Occipital lobe (tissue), 1 donor: ENCODE measurements at regions not wholly inside any gene's neighbourhood (a gene's known extent, or its start where the extent isn't known, plus 50 kb on each side); places are given as distances from the start of the nearest gene placed in this dataset.
"Not testable (repeated sequence)": the region's sequence is repeated elsewhere in the genome, so short reads cannot be mapped to it uniquely, and the experiment has no call there.

Experiments
- DNase-seq: peaks from one replicate; lab custom pipeline; 2025; lab: John Stamatoyannopoulos, UW

DNA sequence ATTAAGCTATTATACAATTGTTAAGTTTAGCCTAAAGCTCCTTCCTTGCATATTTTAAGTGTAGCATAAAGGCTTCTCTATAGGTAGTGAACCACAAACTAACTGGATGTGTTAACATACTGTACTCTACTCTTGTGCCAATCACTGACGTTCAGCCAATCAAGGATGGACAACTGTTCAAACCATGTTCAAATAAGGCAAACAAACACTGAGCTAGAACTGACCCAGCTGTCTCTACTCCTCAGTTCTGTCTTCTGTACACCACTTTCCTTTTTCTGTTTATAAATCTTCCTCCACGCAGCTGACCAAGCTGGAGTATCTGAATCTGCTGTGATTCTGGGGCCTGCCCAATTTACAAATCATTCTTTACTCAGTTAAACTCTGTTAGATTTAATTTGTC, 188.7 kb upstream of the MBL2 start:
- no peak for DNase-seq

DNA sequence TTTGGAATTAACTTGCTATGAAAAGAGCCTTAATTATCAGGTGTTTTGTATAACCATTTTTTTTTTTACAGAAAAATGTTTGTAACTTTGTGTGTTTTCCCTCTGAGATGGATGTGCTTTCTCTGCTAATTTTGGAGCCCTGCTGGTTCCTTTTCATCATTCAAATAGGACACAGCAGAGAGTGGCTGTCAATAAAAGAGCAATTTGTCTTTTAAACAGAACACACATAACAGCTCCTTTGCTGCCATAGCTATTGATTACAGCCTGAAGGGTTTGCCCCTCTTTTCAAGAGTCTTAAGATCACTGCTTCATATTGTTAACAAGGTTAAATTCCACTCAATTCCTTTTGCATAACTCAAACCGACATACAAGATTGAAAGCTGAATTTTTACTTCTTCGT, 187.2 kb upstream of the MBL2 start:
- DNase-seq = no peak

DNA sequence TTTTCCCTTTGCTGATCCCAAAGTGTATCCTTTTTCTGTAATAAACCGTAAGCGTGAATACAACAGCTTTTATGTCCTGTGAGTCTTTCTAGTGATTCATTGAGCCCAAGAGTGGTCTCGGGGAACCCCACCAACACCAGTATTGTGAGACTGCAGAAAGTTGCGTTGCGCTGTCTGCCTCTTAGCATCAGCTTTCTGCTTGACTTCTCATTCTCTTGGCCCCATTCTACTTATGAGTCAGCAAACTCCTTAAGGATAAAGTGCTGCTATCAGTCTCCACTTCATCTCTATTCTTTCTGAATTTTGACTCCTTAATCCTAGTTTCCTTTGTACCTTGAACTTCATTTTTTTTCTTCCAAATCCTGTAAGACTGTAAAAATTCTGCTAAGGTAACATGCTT, 184.3 kb upstream of the MBL2 start:
- no peak for DNase-seq

DNA sequence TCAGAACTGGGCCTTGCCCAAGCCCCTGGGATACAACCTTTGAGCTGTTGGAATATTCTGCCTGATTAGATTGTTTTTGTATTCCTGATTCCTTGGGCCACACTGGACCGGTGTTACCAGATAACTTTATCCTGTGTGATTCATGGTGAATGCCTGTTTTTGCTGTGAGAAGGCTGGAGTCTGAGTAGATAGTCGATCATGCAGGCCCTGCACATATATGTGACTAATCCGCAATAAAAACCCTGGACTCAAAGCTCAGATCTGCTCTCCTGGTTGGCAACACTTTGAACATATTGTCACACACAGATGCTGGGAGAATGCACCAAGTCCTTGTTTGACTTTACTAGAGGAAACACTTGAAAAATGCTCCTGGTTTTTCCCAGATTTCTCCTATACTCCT, 183.9 kb upstream of the MBL2 start:
- no peak for DNase-seq

DNA sequence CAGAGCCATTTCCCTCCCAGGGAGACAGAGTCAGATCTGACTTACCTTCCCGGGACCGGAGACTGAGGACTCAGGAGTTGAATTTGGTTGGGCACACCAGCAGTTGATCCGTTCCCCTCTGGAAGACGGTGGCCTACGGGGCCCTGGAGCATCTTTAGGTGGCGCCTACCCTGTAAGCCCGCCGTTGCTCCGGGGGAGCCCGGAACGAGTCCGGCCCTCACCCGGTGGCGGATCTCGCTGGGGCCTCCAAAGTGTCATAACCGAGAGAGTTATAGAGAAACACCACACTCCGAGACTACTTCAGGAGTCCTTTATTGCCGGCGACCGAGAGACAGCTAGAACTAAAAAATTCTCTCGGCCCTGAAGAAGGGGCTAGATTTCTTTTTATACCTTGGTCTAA, 182.8 kb upstream of the MBL2 start:
- DNase-seq = no peak

DNA sequence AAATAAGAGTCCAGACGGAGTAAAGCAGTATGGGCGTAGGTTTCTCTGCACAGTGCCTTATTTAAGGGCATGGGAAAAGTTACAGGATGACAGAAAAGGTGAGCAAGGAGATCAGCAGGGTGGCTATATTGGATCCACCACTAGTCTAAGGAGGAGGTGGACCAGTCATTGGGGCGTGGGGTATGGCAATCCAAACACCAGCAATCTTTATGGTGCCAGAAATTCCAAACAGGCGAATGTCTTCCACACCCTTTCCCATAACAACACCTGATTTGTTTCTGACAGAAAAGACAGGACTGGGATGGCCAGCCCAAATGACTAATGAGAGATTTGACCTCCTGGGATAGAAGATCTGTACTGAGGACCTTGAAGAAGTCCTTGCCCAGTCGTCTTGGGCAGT, 181.8 kb upstream of the MBL2 start:
- no peak for DNase-seq

DNA sequence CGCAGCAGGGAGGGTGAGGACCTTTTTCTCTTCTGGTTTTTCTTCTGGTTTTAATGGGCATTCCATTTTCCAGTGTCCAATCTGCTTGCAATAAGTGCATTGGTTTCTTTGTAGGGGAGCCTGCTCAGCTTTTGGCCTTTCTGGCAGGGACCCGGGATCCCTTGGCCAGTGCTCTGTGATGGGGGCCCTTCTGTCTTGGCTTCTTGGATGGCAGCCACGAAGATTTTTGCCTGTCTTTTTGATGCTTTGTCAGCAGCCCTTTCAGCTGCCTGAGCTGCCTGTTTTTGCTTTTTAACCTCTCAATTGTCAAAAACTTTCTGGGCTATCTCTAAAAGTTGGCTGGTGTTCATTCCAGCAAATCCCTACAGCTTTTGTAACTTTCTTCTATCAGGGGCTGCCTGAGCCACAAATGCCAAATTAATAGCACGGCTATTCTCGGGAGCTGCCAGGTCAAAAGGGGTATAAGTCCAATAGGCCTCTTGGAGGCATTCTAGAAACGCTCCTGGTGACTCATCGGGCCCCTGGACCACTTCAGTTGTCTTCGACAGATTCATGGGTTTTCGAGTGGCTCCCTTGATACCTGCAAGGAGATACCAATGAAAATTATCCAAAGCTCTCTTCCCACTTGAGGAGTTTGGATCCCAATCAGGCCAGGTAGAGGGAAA, 179.9 kb upstream of the MBL2 start:
- DNase-seq = no peak

DNA sequence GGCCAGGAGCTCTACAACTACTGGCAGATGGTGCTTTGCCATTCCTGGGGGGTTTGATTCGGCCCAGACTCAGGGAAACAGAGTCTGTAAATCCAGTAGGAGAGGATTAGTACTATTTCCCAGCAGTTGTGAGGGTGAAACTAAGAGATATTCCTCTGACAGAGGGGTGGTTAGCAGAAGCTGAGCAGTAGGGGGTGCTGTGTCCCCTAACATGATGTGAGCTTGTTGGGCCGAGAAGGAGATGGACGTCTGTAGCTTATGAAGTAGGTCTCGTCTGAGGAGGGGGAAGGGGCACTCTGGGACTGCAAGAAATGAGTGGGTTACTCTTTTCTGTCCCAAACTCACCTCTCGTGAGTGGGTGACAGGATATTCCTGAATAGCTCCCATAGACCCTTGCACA, 179.2 kb upstream of the MBL2 start:
- no peak for DNase-seq

DNA sequence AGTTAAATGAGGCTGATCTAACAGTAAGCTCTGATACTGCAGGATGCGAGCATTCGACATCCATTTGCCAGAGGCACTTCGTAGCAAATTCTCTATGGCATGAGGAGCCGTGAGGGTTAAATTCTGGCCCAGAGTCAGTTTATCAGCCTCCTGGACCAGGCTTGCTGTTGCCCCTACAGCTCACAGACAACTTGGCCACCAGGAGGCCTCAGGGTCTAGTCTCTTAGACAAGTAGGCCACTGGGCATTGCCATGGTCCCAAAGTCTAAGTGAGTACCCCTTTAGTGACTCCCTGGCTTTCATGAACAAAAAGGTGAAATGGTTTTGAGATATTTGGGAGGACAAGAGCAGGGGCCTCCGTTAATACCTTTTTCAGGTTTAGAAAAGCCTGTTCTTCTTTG, 178.0 kb upstream of the MBL2 start:
- no peak for DNase-seq

DNA sequence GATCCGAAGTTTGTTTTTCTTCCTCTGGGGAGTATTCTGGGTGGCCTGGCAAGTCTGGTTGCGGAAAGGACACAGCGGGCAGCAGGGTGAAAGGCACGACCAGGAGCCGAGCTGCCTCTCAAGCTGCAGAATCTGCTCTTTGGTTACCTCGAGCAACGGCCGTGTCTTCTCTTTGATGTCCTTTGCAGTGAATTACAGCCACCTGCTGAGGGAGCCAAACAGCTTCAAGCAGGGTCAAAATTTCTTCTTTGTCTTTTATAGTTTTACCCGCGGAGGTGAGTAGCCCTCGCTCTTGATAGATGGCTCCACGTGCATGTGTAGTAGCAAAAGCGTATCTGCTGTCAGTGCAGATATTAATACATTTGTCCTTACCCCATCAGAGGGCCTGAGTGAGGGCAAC, 177.3 kb upstream of the MBL2 start:
- no peak for DNase-seq

DNA sequence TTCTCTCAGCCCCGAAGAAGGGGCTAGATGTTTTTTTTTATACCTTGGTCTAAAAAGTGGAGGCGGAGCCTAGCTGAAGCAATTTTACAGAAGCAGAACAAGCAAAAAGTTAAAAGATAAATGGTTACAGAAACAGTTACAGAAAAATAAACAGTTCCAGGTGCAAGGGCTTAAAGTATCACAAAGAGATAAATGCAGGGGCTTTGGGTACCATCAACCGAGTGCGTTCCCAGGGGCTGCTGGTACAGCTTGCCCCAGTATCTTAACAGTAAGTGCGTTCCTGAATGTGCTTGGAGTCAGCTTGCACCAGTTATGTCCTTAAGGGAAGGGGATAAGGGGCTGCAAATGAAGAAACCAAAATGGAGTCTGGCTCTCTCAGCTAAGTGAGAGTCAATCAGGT, 173.9 kb upstream of the MBL2 start:
- DNase-seq = no peak

DNA sequence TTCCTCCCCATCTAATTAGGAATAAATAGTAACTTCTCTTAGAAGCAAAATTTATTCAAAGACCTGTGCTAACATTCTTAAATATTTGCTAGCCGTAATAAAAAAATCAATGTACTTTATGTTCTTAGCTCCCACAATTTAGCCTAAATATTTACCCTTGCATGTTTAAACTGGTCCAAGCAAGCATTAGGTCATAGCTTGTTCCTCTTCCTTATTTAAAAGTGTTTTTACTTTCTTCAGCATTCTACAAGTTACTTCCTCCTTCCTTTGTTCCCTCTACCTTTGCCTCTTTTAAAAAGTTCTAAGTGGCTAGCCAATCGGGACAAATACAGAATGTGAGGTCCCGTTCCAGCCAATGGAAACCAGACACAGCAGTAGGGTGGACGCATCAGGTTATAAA, 172.9 kb upstream of the MBL2 start:
- not testable (repeated sequence) for DNase-seq

DNA sequence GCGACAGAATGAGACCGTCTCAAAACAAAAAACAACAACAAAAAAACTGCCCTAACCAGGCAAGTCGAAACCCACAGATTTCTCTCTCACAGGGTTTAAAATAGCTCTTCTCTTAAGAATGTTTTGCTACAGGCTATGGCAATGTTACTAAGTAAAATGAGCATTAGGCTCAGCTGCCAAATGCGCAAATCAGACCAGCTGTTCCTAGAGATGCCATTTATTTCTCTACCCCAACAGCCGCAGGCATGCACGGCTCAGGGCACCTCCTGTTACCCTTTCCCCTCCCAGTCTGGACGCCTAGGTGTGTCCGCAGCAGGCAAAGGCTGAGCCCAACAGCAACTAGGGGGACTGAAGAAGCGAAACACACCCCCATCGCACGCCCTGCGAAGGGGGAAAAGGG, 168.3 kb upstream of the MBL2 start:
- no peak for DNase-seq

DNA sequence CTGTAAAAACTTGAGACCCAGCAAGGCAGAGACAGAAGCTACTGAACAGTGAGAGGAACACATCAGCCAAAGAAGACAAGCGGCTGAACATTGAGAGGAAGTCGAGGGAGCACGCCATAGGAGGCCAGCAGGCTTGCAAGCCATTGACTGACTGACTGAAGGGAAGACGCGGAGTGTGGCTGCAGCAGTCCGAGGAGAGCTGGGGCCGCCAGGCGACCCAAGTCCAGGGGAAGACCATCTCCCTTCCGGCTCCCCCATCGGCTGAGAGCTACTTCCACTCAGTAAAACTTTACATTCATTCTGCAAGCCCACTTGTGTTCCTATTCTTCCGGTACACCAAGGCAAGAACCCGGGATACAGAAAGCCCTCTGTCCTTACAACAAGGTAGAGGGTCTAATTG, 167.3 kb upstream of the MBL2 start:
- DNase-seq = no peak

DNA sequence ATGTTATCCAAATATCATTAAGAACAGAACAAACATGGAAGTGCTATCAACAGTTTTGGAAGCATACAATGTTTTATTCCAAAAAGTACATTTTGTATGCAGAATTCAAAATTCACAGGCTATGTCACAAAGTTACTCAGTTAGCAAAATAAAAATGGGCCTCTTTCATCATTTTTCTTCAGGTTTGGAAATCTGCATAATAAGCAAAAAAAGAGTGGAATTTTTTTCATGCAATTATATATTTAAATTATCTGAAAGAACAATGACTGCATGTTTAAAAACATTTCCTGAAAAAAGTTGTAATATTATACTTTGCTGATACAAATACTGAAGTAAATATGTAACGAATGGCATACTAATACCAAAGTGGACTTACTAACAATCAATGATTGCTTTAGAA, 161.2 kb upstream of the MBL2 start:
- no peak for DNase-seq

DNA sequence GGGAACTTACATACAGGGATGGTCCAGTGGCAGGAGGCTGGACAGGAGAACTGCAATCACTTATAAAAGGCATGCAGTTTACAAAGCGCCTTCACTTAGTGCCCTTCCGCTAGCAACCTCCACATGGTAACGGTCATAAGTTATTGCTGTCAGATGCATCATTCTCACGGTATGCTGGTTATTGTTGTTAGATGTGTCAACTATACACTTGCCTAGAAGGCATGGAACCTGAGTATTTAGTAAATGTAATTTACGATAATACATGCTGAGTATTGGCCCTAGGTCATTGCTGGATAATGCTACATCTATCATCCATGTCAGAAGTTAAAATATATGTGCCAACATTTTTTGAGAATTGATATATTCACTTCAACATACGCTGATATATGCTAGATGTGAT, 155.1 kb upstream of the MBL2 start:
- no peak for DNase-seq

DNA sequence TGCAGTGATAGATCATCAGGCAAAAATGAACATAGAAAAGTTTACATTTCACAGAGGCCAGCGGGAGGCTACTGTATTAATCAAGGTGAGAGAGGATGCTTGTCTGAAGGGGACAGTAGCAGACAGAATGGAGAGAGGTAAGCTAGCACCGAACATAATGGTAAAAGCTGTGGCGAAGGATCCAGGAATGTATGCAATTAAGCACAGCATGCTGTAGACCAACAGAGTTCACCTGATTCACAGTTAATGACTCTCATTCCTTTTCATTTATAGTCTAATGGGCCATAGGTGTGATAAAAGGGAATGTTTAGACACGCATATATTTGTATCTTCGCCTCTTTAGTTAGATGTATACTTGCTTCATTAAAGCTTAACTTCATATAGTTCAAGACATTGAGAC, 150.9 kb upstream of the MBL2 start:
- no peak for DNase-seq

DNA sequence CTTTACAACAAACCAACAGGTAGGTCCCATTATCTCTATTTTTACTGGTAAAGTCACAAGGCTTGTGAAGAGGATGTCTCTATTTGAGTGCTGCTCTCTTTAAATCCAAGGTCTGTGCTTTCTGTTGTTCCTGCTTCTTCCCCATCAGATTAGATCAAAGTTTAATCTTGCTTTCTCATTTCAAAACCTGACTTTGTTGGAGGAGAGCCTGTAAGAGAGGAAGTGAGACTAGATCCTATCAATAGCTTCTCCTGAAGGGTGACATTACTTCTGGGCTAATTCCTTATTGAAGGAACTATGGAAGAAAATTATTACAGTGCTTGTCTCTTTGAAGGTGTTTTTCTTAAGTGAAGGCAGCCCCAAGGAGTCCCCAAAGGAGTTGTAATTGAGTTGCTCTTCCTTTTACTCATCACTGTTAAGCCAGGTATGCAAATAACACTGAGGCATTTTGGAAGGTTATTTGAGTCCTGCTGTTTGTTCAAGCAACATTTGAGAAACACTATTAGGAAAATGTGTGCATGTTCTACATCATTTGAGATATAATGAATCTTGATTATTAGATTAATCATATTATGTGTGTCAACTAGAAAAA, 146.2 kb upstream of the MBL2 start:
- DNase-seq = no peak

DNA sequence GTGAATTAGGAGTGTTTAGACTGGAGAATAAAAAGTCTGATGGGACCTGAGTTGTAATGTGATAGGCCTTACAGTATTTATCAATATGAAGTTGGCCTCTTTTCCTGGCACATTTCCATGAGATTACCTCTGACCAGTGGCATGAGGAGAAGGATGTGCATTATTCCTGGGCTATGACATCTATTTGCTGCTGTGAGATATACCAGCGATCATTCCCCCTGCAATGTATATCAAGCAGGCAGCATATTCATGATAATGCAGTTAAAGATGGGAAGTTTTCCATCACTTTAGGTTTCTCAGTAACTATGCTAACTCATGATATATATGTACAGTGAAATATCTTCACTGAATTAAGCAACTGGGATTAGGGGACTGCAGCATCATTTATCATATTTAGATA, 142.8 kb upstream of the MBL2 start:
- no peak for DNase-seq

DNA sequence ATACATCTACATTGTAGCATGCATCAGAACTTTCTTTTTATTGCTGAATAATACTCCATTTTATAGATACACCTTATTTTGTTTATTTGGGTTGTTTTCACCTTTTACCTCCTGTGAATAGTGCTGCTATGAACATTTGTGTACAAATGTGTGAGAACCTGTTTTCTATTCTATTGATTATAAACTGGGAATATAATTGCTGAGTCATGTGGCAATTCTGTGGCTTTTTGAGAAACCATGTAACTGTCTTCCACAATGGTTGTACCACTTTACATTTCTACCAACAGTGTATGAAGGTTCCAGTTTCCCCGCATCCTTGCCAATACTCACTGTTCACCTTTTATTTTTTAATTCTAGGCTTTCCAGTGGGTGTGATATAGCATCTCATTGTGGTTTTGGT, 138.6 kb upstream of the MBL2 start:
- DNase-seq = no peak

DNA sequence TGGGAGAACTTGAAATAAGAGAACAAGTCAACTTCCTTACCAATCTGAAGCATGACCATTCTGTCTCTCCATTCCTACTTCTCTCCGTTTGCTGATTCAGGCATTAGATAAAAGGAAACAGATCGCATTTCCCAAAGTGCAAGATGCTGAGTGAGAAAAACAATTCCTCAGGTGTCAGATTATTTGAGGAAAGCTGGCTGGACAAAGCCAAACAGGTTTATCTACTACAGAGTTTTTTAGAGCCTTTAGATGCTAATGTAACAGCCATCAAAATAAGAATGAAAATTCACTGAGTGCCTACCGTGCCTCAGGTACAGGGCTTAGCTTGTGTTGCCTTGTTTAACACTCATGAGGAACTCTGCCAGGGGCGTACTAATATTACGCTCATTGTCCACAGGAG, 135.9 kb upstream of the MBL2 start:
- DNase-seq = no peak

DNA sequence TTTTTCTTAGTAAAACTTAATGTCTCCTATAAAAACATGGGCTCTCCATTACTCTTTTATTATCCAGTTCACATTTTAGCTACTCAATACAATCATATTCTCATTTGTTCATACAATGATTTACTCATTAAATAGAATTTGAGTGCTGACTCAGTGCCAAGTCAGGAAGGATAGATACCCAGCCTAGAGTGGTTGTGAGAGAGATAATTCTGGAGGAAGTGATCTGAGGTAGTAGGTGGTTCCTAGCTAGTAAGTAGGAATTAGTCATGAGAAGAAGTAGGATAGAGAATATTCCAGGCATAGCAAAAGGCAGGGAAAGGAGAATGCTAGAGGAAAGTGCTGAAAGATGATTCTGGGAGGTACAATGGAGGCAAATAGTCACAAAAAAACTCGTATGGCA, 133.5 kb upstream of the MBL2 start:
- no peak for DNase-seq

DNA sequence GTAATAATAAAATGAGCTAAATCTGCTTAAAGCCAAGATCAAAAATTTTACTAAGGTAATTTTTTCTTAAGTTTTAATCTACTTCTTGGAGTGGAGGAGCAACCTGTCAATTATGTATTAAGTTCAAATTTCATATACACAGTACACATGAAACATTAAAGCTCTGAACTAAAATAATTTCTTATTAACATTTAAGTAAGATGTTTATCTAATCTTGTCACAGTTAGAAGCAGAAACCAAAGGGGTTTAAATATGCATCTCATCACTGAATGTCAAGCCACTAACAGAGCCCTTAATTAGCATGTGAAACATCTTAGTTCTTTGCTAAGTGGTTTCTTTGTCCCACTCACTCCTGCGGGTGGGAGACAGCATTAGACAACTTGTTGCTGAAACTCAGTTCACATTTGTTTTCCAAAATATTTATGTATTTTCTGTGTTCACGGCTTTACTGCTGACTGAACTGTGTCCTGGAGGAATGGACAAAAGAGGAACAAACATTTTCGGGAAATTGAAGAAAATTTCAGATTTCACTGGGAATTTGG, 130.9 kb upstream of the MBL2 start:
- DNase-seq = no peak

DNA sequence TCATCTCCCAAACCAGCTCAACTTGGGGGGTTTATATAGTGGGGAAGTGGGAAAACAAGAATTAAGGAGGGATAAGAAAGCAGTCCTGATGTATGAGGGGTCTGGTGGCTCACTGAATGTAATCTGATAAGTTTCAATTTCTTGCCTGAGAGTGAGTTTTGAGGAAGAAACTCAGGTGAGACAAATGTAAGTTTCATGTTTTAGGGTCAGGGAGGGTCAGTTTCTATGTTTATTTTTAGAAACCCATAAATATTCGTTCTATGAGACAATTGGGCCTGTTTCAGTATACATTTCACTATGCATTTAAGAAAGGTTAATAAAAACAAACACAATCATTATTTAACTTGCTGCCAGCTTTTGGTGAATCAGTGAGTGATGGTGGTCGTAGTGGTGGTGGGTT, 128.0 kb upstream of the MBL2 start:
- no peak for DNase-seq
